ENCODE measurements at regions not wholly inside any gene's neighbourhood (a gene's known extent, or its start where the extent isn't known, plus 50 kb on each side); places are given as distances from the start of the nearest gene placed in this dataset.

- TF ChIP-seq CTCF (IDR thresholded peaks at IDR 0.05; ENCODE audit: borderline replicate concordance, extremely low read depth, low read length, poor library complexity, severe bottlenecking), result no peak
- no peak for TF ChIP-seq EZH2 (IDR thresholded peaks at IDR 0.05; ENCODE audit: borderline replicate concordance, low read depth, low read length, severe bottlenecking)
These were observed 513.8 kb upstream of the HTR1E start for GRCh38 chr6:86423571-86423970.
